PC-3 (cell line): ENCODE measurements at regions not wholly inside any gene's neighbourhood (a gene's known extent, or its start where the extent isn't known, plus 50 kb on each side); places are given as distances from the start of the nearest gene placed in this dataset.

Experiments used
- ATAC-seq: fragments of 200-7000 bp; cut with Tn5 transposase; 2 replicates; pipeline ENCODE4 v1.9.1; 2020; ENCODE audit warnings: mild to moderate bottlenecking, moderate library complexity
- BruUV-seq: library from RNA; stranded (reverse); fragments of 400-500 nt; replicated peaks from 2 replicates; lab custom pipeline; 2021; lab: Mats Ljungman, UMichigan
- CTCF ChIA-PET: fragments of 300-600 bp; sonication (Branson Sonifier 250); formaldehyde crosslinking; loops from one replicate; lab custom pipeline; 2022; ENCODE audit warnings: antibody characterized with exemption; lab: Charles Lee
- POLR2A ChIA-PET: fragments of 300-600 bp; sonication (Branson Sonifier 250); formaldehyde crosslinking; loops from one replicate; lab custom pipeline; 2022; ENCODE audit warnings: antibody characterized with exemption; ENCODE audit not compliant: unreplicated experiment; lab: Charles Lee
- DNase-seq: peaks from one replicate; pipeline ENCODE4 v3.0.0-alpha.2; 2015
- H2AFZ ChIP-seq: fragments of 300-600 bp; sonication (generic); 2 replicates; pipeline ENCODE4 v1.6.0; 2016; ENCODE audit warnings: antibody characterized with exemption, low read length
- H3F3A ChIP-seq: fragments of 300-600 bp; sonication (generic); one replicate; pipeline ENCODE4 v1.6.0; 2017; ENCODE audit warnings: antibody characterized with exemption, low read length, control low read depth, mild to moderate bottlenecking; ENCODE audit not compliant: unreplicated experiment
- H3K27ac ChIP-seq: fragments of 300-600 bp; sonication (generic); 2 replicates; pipeline ENCODE4 v1.5.1; 2016; ENCODE audit warnings: mild to moderate bottlenecking, low read length
- H3K27me3 ChIP-seq: fragments of 300-600 bp; sonication (generic); 2 replicates; pipeline ENCODE4 v1.6.1; 2016; ENCODE audit warnings: low read length, mixed read lengths
- H3K36me3 ChIP-seq: fragments of 300-600 bp; sonication (generic); 2 replicates; pipeline ENCODE4 v1.6.1; 2016; ENCODE audit warnings: low read depth, mixed run types, low read length, mixed read lengths
- H3K4me1 ChIP-seq: fragments of 300-600 bp; sonication (generic); 2 replicates; pipeline ENCODE4 v1.5.1; 2016; ENCODE audit warnings: low read length; ENCODE audit not compliant: insufficient read depth
- H3K4me2 ChIP-seq: fragments of 300-600 bp; sonication (generic); 2 replicates; pipeline ENCODE4 v1.6.0; 2016; ENCODE audit warnings: low read length
- H3K4me3 ChIP-seq: fragments of 300-600 bp; sonication (generic); 2 replicates; pipeline ENCODE4 v1.5.1; 2016; ENCODE audit warnings: mild to moderate bottlenecking, low read length, mixed read lengths
- H3K79me2 ChIP-seq: fragments of 300-600 bp; sonication (generic); 2 replicates; pipeline ENCODE4 v1.6.1; 2017; ENCODE audit warnings: low read length, mixed read lengths
- H3K9ac ChIP-seq: fragments of 300-600 bp; sonication (generic); 2 replicates; pipeline ENCODE4 v1.6.0; 2016; ENCODE audit warnings: mild to moderate bottlenecking, low read length
- H3K9me2 ChIP-seq: fragments of 300-600 bp; sonication (generic); replicated peaks from 2 replicates; pipeline ENCODE4 v1.6.1; 2016; ENCODE audit warnings: mixed run types, low read length, mixed read lengths
- H3K9me3 ChIP-seq: fragments of 300-600 bp; sonication (generic); 2 replicates; pipeline ENCODE4 v1.6.1; 2016; ENCODE audit warnings: low read length, mixed read lengths
- H4K20me1 ChIP-seq: fragments of 300-600 bp; sonication (generic); 2 replicates; pipeline ENCODE4 v1.6.1; 2016; ENCODE audit warnings: low read length, mixed read lengths
- CTCF ChIP-seq: fragments of 300-600 bp; sonication (generic); conservative IDR thresholded peaks from 2 replicates; pipeline ENCODE4 v1.5.1; 2017; ENCODE audit warnings: antibody characterized with exemption, low read depth, mild to moderate bottlenecking, low read length
- EZH2 ChIP-seq: fragments of 300-600 bp; sonication (generic); IDR thresholded peaks from one replicate; pipeline ENCODE4 v1.6.1; 2017; ENCODE audit warnings: antibody characterized with exemption, mild to moderate bottlenecking, low read length; ENCODE audit not compliant: unreplicated experiment
- EZH2phosphoT487 ChIP-seq: fragments of 300-600 bp; sonication (generic); IDR thresholded peaks from 2 replicates; pipeline ENCODE4 v1.6.1; 2018; ENCODE audit warnings: mild to moderate bottlenecking, antibody characterized with exemption, low read length, borderline replicate concordance
- intact Hi-C: fragments of 100-400 bp; cut with micrococcal nuclease; formaldehyde crosslinking; loops from 2 replicates; pipeline ENCODE4 v1.9.0; 2023

- no peak for ATAC-seq
Observed at GRCh38 chr15:70170096-70170699, 72.5 kb upstream of the TLE3 start.

GRCh38 chr15:70169147-70169546 is 71.4 kb upstream of the TLE3 start:
- ChIA-PET CTCF (no interaction called here), POLR2A (no interaction called here)
- H4K20me1 ChIP-seq, result no peaks in the 10 kb centered on the region
- ATAC-seq (no peak), DNase-seq (no peak)
- H3K4me3 ChIP-seq, result no peak overlapping the region
- H2AFZ ChIP-seq, result no peak overlapping the region
- no peak overlapping the region for H3K27ac ChIP-seq
- no peaks in the 10 kb centered on the region for H3K4me1 ChIP-seq
- intact Hi-C loops, result no loop called here
- H3K79me2 ChIP-seq, result no peaks in the 10 kb centered on the region
- no peaks in the 10 kb centered on the region for H3K9me2 ChIP-seq
- no peaks in the 10 kb centered on the region for H3F3A ChIP-seq
- H3K9ac ChIP-seq, result no peak overlapping the region
- no peak for TF ChIP-seq EZH2
- no peak for TF ChIP-seq EZH2phosphoT487
- TF ChIP-seq CTCF, result no peak
- H3K9me3 ChIP-seq, result no peaks in the 10 kb centered on the region
- H3K27me3 ChIP-seq, result peaks cover 27% of the 10 kb centered on the region
- no peak overlapping the region for H3K4me2 ChIP-seq
- BruUV-seq, result no TSS peak
- H3K36me3 ChIP-seq, result no peaks in the 10 kb centered on the region

More at GRCh38 chr15:70170096-70170699, 72.5 kb upstream of the TLE3 start:
- intact Hi-C loops, result no loop called here
- Histone ChIP-seq H3K4me2 (no peak overlapping the region), H3K9me2 (no peaks in the 10 kb centered on the region), H3K4me3 (no peak overlapping the region), H3K79me2 (no peaks in the 10 kb centered on the region), H2AFZ (no peak overlapping the region), H3K4me1 (no peaks in the 10 kb centered on the region), H3F3A (no peaks in the 10 kb centered on the region), H3K9me3 (no peaks in the 10 kb centered on the region), H4K20me1 (no peaks in the 10 kb centered on the region), H3K27me3 (peaks cover 30% of the 10 kb centered on the region), H3K36me3 (no peaks in the 10 kb centered on the region), H3K27ac (no peak overlapping the region), H3K9ac (no peak overlapping the region)
- no TSS peak for BruUV-seq
- ChIA-PET POLR2A (no interaction called here), CTCF (no interaction called here)
- TF ChIP-seq EZH2phosphoT487 (no peak), EZH2 (no peak), CTCF (no peak)
- no peak for DNase-seq

GRCh38 chr15:70167155-70167554 is 69.4 kb upstream of the TLE3 start:
- Histone ChIP-seq H3F3A (no peaks in the 10 kb centered on the region), H3K4me1 (no peaks in the 10 kb centered on the region), H3K36me3 (no peaks in the 10 kb centered on the region), H3K9ac (no peak overlapping the region), H3K9me3 (no peaks in the 10 kb centered on the region), H4K20me1 (no peaks in the 10 kb centered on the region), H3K27ac (no peak overlapping the region), H2AFZ (no peak overlapping the region), H3K79me2 (no peaks in the 10 kb centered on the region), H3K27me3 (peaks cover 15% of the 10 kb centered on the region), H3K4me3 (no peak overlapping the region), H3K9me2 (no peaks in the 10 kb centered on the region), H3K4me2 (no peak overlapping the region)
- CTCF ChIA-PET, result no interaction called here
- TF ChIP-seq CTCF (no peak), EZH2 (no peak), EZH2phosphoT487 (no peak)
- BruUV-seq, result no TSS peak
- intact Hi-C loops, result no loop called here
- DNase-seq, result no peak
- POLR2A ChIA-PET, result no interaction called here
- no peak for ATAC-seq
